Mesenchymal stem cell (in vitro differentiated cells and primary cell): ENCODE measurements at regions not wholly inside any gene's neighbourhood (a gene's known extent, or its start where the extent isn't known, plus 50 kb on each side); places are given as distances from the start of the nearest gene placed in this dataset.

ENCODE experiments used
- DNase-seq: peaks from one replicate; pipeline ENCODE4 v3.0.0-alpha.2; 2013
- H2AFZ ChIP-seq: one replicate; pipeline ENCODE4 v1.6.1; 2013; ENCODE audit warnings: low read depth, mild to moderate bottlenecking, control low read depth, inconsistent platforms, low read length, moderate library complexity
- H2AK5ac ChIP-seq: 2 replicates; pipeline ENCODE4 v1.6.1; 2013; ENCODE audit warnings: low read length, moderate library complexity, mild to moderate bottlenecking, inconsistent platforms; ENCODE audit not compliant: severe bottlenecking
- H2BK120ac ChIP-seq: one replicate; pipeline ENCODE4 v1.6.1; 2013; ENCODE audit warnings: low read depth, mild to moderate bottlenecking, inconsistent platforms, low read length, moderate library complexity
- H2BK12ac ChIP-seq, 2 experiments: one replicate each; pipeline ENCODE4 v1.6.1; 2013; ENCODE audit warnings: inconsistent platforms in 2 of 2, low read length in 2 of 2, mild to moderate bottlenecking in 2 of 2, moderate library complexity in 2 of 2, control low read depth in 1 of 2
- H2BK15ac ChIP-seq: one replicate; pipeline ENCODE4 v1.6.1; 2013; ENCODE audit warnings: mild to moderate bottlenecking, low read depth, inconsistent platforms; ENCODE audit not compliant: poor library complexity, severe bottlenecking
- H2BK5ac ChIP-seq: 2 replicates; pipeline ENCODE4 v1.6.1; 2013; ENCODE audit warnings: low read depth, mild to moderate bottlenecking, low read length, control low read depth, inconsistent platforms; ENCODE audit not compliant: poor library complexity, severe bottlenecking
- H3K14ac ChIP-seq, 2 experiments: one replicate each; pipeline ENCODE4 v1.6.1; 2013; ENCODE audit warnings: inconsistent platforms in 2 of 2, low read length in 2 of 2, control low read depth in 1 of 2, mild to moderate bottlenecking in 1 of 2, moderate library complexity in 1 of 2
- H3K18ac ChIP-seq, 2 experiments: one replicate each; pipeline ENCODE4 v1.6.1; 2013; ENCODE audit warnings: inconsistent platforms in 2 of 2, low read length in 2 of 2, control low read depth in 1 of 2, low read depth in 1 of 2, mild to moderate bottlenecking in 1 of 2
- H3K23ac ChIP-seq, 2 experiments: one replicate each; pipeline ENCODE4 v1.6.1; 2013; ENCODE audit warnings: inconsistent platforms in 2 of 2, low read length in 2 of 2, mild to moderate bottlenecking in 2 of 2, moderate library complexity in 2 of 2, control low read depth in 1 of 2
- H3K27ac ChIP-seq: 2 replicates; pipeline ENCODE4 v1.5.1; 2013; ENCODE audit warnings: mild to moderate bottlenecking, moderate library complexity, low read length, control low read depth, inconsistent platforms; ENCODE audit not compliant: poor library complexity, severe bottlenecking
- H3K27me3 ChIP-seq, 2 experiments: 2 replicates each; pipeline versions ENCODE4 v1.6.1 to v1.7.0; 2013; ENCODE audit warnings: low read length in 2 of 2, mild to moderate bottlenecking in 2 of 2, moderate library complexity in 2 of 2, control low read depth in 1 of 2, inconsistent platforms in 1 of 2; ENCODE audit not compliant: control insufficient read depth in 1 of 2, insufficient read depth in 1 of 2
- H3K36me3 ChIP-seq, 2 experiments: 2 replicates each; pipeline versions ENCODE4 v1.6.1 to v1.7.0; 2013; ENCODE audit warnings: low read length in 2 of 2, control low read depth in 1 of 2, inconsistent platforms in 1 of 2, low read depth in 1 of 2, mild to moderate bottlenecking in 1 of 2; ENCODE audit not compliant: insufficient read depth in 2 of 2, control insufficient read depth in 1 of 2
- H3K4ac ChIP-seq, 2 experiments: one replicate each; pipeline ENCODE4 v1.6.1; 2013; ENCODE audit warnings: inconsistent platforms in 2 of 2, low read length in 2 of 2, mild to moderate bottlenecking in 2 of 2, moderate library complexity in 2 of 2, control low read depth in 1 of 2, low read depth in 1 of 2
- H3K4me1 ChIP-seq: 2 replicates; pipeline ENCODE4 v1.6.1; 2013; ENCODE audit warnings: low read depth, low read length, control low read depth; ENCODE audit not compliant: control insufficient read depth, insufficient read depth
- H3K4me2 ChIP-seq: 2 replicates; pipeline ENCODE4 v1.6.1; 2013; ENCODE audit warnings: low read length, mild to moderate bottlenecking, inconsistent platforms; ENCODE audit not compliant: poor library complexity, severe bottlenecking
- H3K4me3 ChIP-seq, 2 experiments: 2 replicates each; pipeline versions ENCODE4 v1.5.1 to v1.7.0; 2013; ENCODE audit warnings: low read length in 2 of 2, mild to moderate bottlenecking in 2 of 2, control low read depth in 1 of 2, low read depth in 1 of 2; ENCODE audit not compliant: insufficient read depth in 1 of 2
- H3K79me1 ChIP-seq: replicated peaks from 2 replicates; pipeline ENCODE4 v1.6.1; 2013; ENCODE audit warnings: mild to moderate bottlenecking, control low read depth, low read length, inconsistent platforms; ENCODE audit not compliant: poor library complexity, severe bottlenecking
- H3K9ac ChIP-seq: 2 replicates; pipeline ENCODE4 v1.7.0; 2013; ENCODE audit warnings: mild to moderate bottlenecking, low read length, moderate library complexity
- H3K9me3 ChIP-seq: 2 replicates; pipeline ENCODE4 v1.7.0; 2013; ENCODE audit warnings: mild to moderate bottlenecking, low read length; ENCODE audit not compliant: control insufficient read depth
- H4K8ac ChIP-seq: one replicate; pipeline ENCODE4 v1.6.1; 2013; ENCODE audit warnings: inconsistent platforms, mild to moderate bottlenecking, low read length, moderate library complexity
- H4K91ac ChIP-seq: one replicate; pipeline ENCODE4 v1.6.1; 2013; ENCODE audit warnings: mild to moderate bottlenecking, low read length, inconsistent platforms
- WGBS: methylation state at CpG from one replicate; pipeline ENCODE4 v1.1.7; 2013; ENCODE audit warnings: mixed read lengths; 5-methylcytosine and 5-hydroxymethylcytosine counted together

GRCh38 chr4:28600958-28601357 is 1740.3 kb downstream of the STIM2 start:
- Histone ChIP-seq H2BK12ac (no peak overlapping the region), H3K4ac (no peak overlapping the region), H2BK5ac (no peak overlapping the region), H3K4me3 (no peak overlapping the region), H2BK120ac (no peak overlapping the region), H2AK5ac (no peak overlapping the region), H2AFZ (no peak overlapping the region), H4K91ac (no peak overlapping the region), H3K4me1 (no peaks in the 10 kb centered on the region), H3K27ac (no peak overlapping the region), H3K9me3 (peaks cover 3% of the 10 kb centered on the region), H3K18ac (no peak overlapping the region), H3K4me2 (no peak overlapping the region), H3K36me3 (no peaks in the 10 kb centered on the region), H3K79me1 (no peaks in the 10 kb centered on the region), H3K27me3 (no peaks in the 10 kb centered on the region), H3K14ac (no peak overlapping the region), H4K8ac (no peak overlapping the region), H2BK15ac (no peak overlapping the region), H3K23ac (no peak overlapping the region), H3K9ac (no peak overlapping the region)
- no peak for DNase-seq
- WGBS = no CpG with 5 or more reads among the region's 2 CpGs

GRCh38 chr4:28621591-28621990 is 1761.0 kb downstream of the STIM2 start:
- no peaks in the 10 kb centered on the region for H3K79me1 ChIP-seq

GRCh38 chr4:28636971-28637370 is 1776.3 kb downstream of the STIM2 start:
- H3K4me3 ChIP-seq = no peak overlapping the region
- no peaks in the 10 kb centered on the region for H3K4me1 ChIP-seq
- H3K79me1 ChIP-seq = no peaks in the 10 kb centered on the region
- H3K4ac ChIP-seq = no peak overlapping the region
- H2BK15ac ChIP-seq = no peak overlapping the region
- H3K27me3 ChIP-seq = no peaks in the 10 kb centered on the region
- no peak overlapping the region for H4K8ac ChIP-seq
- no peak overlapping the region for H3K4me2 ChIP-seq
- 100% methylated on average over 1 of the region's 3 CpGs for WGBS
- no peak overlapping the region for H2BK12ac ChIP-seq
- H3K36me3 ChIP-seq = no peaks in the 10 kb centered on the region
- no peak overlapping the region for H2BK5ac ChIP-seq
- H3K23ac ChIP-seq = no peak overlapping the region
- no peak overlapping the region for H2AFZ ChIP-seq
- no peak overlapping the region for H2BK120ac ChIP-seq
- H3K14ac ChIP-seq = no peak overlapping the region
- DNase-seq = no peak
- peaks cover 3% of the 10 kb centered on the region for H3K9me3 ChIP-seq
- no peak overlapping the region for H4K91ac ChIP-seq
- no peak overlapping the region for H3K27ac ChIP-seq
- H3K18ac ChIP-seq = no peak overlapping the region
- no peak overlapping the region for H3K9ac ChIP-seq
- H2AK5ac ChIP-seq = no peak overlapping the region

More at GRCh38 chr4:28621591-28621990, 1761.0 kb downstream of the STIM2 start:
- H3K14ac ChIP-seq = no peak overlapping the region
- H3K23ac ChIP-seq = no peak overlapping the region
- H2AK5ac ChIP-seq = no peak overlapping the region
- no peak overlapping the region for H3K18ac ChIP-seq
- no peak overlapping the region for H3K4ac ChIP-seq
- no peak overlapping the region for H2BK5ac ChIP-seq
- no peaks in the 10 kb centered on the region for H3K9me3 ChIP-seq
- H2BK120ac ChIP-seq = no peak overlapping the region
- DNase-seq = no peak
- H3K4me3 ChIP-seq = no peak overlapping the region
- H3K36me3 ChIP-seq = no peaks in the 10 kb centered on the region
- H4K91ac ChIP-seq = no peak overlapping the region
- no peak overlapping the region for H2AFZ ChIP-seq
- H4K8ac ChIP-seq = no peak overlapping the region
- no peaks in the 10 kb centered on the region for H3K27me3 ChIP-seq
- no peak overlapping the region for H2BK15ac ChIP-seq
- no peaks in the 10 kb centered on the region for H3K4me1 ChIP-seq
- no peak overlapping the region for H3K27ac ChIP-seq
- no peak overlapping the region for H3K4me2 ChIP-seq
- H2BK12ac ChIP-seq = no peak overlapping the region
- no peak overlapping the region for H3K9ac ChIP-seq
- WGBS = 86% methylated on average over 1 of the region's 3 CpGs

GRCh38 chr4:28639747-28640146 is 1779.1 kb downstream of the STIM2 start:
- H4K91ac ChIP-seq = no peak overlapping the region
- no peaks in the 10 kb centered on the region for H3K36me3 ChIP-seq
- H3K79me1 ChIP-seq = no peaks in the 10 kb centered on the region
- no peaks in the 10 kb centered on the region for H3K27me3 ChIP-seq
- no peaks in the 10 kb centered on the region for H3K9me3 ChIP-seq
- H3K4me2 ChIP-seq = no peak overlapping the region
- H2AK5ac ChIP-seq = no peak overlapping the region
- no peak overlapping the region for H2BK120ac ChIP-seq
- no peak overlapping the region for H3K27ac ChIP-seq
- no peak for DNase-seq
- no peak overlapping the region for H4K8ac ChIP-seq
- H3K4me1 ChIP-seq = no peaks in the 10 kb centered on the region
- H2BK5ac ChIP-seq = no peak overlapping the region
- no peak overlapping the region for H3K23ac ChIP-seq
- no peak overlapping the region for H3K9ac ChIP-seq
- no peak overlapping the region for H3K4me3 ChIP-seq
- H2AFZ ChIP-seq = no peak overlapping the region
- no peak overlapping the region for H3K14ac ChIP-seq
- H2BK15ac ChIP-seq = no peak overlapping the region
- H3K18ac ChIP-seq = no peak overlapping the region
- WGBS = no CpG with 5 or more reads among the region's 2 CpGs
- no peak overlapping the region for H3K4ac ChIP-seq
- H2BK12ac ChIP-seq = no peak overlapping the region
